GM08714 (cell line): ENCODE measurements at regions not wholly inside any gene's neighbourhood (a gene's known extent, or its start where the extent isn't known, plus 50 kb on each side); places are given as distances from the start of the nearest gene placed in this dataset.

Experiments used
- H3K4me3 ChIP-seq: fragments of 200-500 bp; sonication (Bioruptor generic); 2 replicates; pipeline ENCODE4 v1.5.1; 2014; ENCODE audit warnings: mild to moderate bottlenecking, low read length, inconsistent platforms
- ZNF274 ChIP-seq: IDR thresholded peaks from 2 replicates; pipeline ENCODE4 v1.6.1; 2012; ENCODE audit warnings: mild to moderate bottlenecking, low read depth, low read length

DNA sequence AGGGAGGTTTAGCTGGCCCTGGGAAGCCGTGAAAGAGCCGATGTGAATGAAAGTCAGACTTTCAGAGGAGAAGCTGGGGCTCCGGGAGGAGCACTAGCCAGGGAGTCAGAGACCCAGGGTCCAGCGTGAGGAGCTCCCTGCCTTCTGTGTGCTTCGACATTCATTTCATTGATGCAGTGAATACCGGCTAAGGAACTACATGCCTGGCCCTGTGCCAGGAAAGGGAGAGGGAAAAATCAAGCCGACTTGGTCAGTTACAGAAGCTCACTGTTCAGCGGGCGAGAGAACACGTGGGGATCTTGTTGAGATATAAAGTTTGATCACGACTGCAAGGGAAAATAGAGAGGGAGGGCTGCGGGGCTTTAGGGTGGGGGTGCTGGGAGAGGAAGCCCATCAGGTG lies 76.7 kb upstream of the RUNX3 start:
- TF ChIP-seq ZNF274, result no peak
- H3K4me3 ChIP-seq, result no peak overlapping the region

GRCh38 chr1:25004355-25004754 lies 74.3 kb upstream of the RUNX3 start:
- no peak overlapping the region for H3K4me3 ChIP-seq
- no peak for TF ChIP-seq ZNF274

GRCh38 chr1:25003457-25004190 lies 73.5 kb upstream of the RUNX3 start:
- no peak for TF ChIP-seq ZNF274
- H3K4me3 ChIP-seq, result no peak overlapping the region

DNA sequence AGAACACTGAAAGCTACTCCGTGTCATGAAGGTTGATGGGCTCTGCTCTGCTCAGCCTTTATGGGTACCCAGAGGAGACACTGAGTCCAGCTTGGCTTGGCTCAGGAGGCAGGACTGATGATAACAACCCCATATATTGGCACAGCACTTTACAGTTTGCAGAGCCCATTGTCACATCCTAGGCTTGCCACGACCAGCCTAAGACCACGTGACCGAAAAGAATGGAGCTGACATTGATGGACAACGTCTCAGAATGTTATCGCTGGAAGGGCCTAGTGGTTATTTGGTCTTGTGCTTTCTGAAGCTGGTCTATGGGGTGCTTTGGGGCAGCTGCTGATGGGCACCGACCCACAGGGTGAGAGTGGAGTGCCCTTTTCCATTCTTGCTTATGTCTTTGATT lies 72.9 kb upstream of the RUNX3 start:
- H3K4me3 ChIP-seq, result no peak overlapping the region
- no peak for TF ChIP-seq ZNF274

GRCh38 chr1:25001125-25001915 lies 71.2 kb upstream of the RUNX3 start:
- H3K4me3 ChIP-seq, result no peak overlapping the region
- no peak for TF ChIP-seq ZNF274

- H3K4me3 ChIP-seq, result no peak overlapping the region
- no peak for TF ChIP-seq ZNF274
Measured at GRCh38 chr1:24999906-25000305, 69.8 kb upstream of the RUNX3 start.

- no peak overlapping the region for H3K4me3 ChIP-seq
Measured at GRCh38 chr1:24999426-24999825, 69.3 kb upstream of the RUNX3 start.

DNA sequence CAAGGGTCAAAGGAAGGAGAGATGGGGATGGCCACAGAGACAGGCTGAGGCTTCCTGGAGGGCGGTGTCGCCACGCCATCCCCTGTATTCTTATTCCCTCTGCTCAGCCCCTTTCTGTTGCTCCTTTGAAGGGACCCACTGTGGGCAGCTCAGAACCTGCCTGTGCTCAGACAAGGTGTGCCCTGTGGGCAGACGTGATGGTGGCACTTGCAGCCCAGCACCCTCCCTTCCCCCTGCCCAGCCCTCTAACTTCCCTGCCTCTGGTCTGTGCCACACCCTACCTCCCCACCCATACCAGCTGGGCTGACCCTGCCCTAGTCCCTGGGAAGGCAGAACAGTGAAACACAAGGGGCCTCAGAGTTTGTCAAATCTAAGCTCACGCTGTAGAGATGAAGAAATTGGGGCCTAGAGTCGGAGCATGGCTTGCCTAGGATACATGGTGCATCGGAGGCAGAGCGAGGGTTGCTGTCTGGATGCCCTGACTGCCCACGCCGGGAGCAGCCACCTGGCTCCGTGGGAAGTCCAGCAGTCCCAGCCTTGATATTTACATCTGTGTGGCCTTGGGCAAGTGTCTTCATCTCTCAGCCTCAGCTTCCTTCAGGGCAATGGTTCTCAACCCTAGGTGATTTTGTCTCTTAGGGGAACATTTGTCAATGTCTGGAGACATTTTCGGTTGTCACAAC lies 68.6 kb upstream of the RUNX3 start:
- no peak overlapping the region for H3K4me3 ChIP-seq
- no peak for TF ChIP-seq ZNF274

More at GRCh38 chr1:24999426-24999825, 69.3 kb upstream of the RUNX3 start:
- TF ChIP-seq ZNF274, result no peak

GRCh38 chr1:24996983-24997893 lies 67.2 kb upstream of the RUNX3 start:
- H3K4me3 ChIP-seq, result no peak overlapping the region
- TF ChIP-seq ZNF274, result no peak

DNA sequence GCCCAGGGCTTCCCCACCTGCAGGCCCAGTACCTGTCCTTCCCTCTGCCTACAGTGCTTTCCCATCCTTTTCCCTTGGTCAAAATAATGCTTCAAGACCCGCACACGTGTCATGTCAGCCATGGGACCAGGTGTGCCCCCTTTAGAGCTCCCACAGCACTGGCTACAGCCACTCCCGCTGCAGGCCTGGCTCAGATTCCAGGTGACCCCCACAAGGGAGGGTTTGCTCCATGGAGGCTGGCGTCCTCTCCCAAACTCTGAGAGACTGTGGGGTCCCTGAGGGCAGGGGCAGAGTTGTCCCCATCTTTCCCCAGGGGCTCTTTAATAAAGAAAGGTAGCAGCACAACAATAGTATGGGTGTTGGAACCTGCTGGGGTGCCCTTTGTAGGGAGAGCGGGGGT lies 66.4 kb upstream of the RUNX3 start:
- TF ChIP-seq ZNF274, result no peak

DNA sequence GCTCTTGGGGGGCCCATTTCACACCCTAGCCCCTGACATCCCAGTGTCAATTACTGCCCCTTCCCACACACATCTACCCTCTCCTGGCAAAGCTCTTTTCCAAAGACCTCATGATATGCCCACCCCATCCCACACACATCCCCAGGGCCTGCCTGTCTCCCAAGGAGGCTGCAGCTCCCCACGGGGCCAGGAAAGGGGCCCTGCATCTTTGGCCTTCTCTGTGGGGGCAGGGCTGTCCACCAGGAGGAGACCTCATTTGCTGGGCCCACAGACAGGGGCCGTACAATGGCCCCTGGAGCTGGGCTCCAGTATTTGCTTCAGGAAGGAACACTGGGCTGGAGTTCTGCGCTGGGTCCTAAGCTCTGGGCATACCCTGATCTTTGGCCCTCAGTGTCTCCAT lies 65.6 kb upstream of the RUNX3 start:
- H3K4me3 ChIP-seq, result no peak overlapping the region
- TF ChIP-seq ZNF274, result no peak

More for the DNA sequence above, 66.4 kb upstream of the RUNX3 start:
- no peak overlapping the region for H3K4me3 ChIP-seq

- no peak overlapping the region for H3K4me3 ChIP-seq
Measured at GRCh38 chr1:24995140-24995539, 65.1 kb upstream of the RUNX3 start.

GRCh38 chr1:24993871-24994580 lies 64.0 kb upstream of the RUNX3 start:
- H3K4me3 ChIP-seq, result no peak overlapping the region
- TF ChIP-seq ZNF274, result no peak

More at GRCh38 chr1:24995140-24995539, 65.1 kb upstream of the RUNX3 start:
- TF ChIP-seq ZNF274, result no peak
